ENCODE measurements at regions not wholly inside any gene's neighbourhood (a gene's known extent, or its start where the extent isn't known, plus 50 kb on each side); places are given as distances from the start of the nearest gene placed in this dataset.

DNA sequence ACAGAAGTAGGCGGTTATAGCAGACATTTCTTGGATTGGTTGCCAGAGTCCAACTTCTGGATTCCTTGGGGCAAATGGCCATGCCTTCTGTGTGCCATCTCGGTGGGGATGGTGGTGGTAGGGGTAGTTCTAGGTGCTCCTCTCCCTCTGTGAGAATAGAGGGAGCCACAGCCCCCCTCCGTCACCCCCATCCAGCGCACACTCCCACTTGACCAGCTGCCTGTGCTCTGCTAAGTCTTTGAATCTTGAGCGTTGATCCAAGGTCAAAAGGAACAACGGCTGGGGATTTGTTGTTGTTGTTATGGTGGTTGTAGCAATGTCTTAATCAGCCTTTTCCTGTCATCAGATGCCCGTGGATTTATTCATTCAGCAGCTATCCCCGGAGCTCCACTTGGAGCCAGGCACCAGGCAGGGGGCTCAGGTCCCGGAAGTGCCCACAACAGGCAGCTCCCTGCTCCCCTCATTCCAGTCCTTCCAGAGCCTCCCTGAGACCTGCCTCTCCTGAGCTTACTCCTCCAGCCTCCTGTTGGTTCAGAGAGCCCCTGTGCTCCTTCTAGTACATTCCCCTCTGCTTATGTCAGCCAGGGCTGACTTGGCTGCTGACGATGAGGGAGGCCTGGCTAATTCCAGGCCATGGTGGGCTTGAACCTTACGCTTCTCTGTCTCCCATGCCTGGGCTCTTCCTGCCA lies 146.6 kb upstream of the WNT4 start:
- intact Hi-C loops (cut with DNase I): no loop called here
- H3K36me3 ChIP-seq: no peaks in the 10 kb centered on the region
- ATAC-seq: no peak

DNA sequence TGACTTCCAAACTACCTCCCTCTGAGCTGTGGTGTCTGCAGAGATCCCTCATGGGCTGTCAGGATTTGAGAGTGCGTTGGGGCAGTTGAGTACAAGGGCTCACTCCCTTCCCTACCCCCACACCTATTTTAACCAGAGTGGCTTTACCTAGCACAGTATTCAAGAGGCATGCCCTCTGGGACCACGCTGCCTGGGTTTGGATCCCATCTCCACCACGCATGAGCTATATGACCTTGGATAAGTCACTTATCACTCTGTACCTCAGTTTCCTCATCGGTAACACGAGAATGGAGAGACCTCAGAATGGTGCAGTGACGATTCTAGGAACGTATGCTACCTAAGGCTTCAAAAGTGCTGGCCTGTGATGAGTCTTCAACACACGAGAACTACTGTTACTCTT lies 147.3 kb upstream of the WNT4 start:
- Histone ChIP-seq H3K4me1 (no peaks in the 10 kb centered on the region), H3K36me3 (no peaks in the 10 kb centered on the region), H3K27ac (no peak overlapping the region), H3K9me3 (no peaks in the 10 kb centered on the region), H3K27me3 (ENCODE audit: low read depth) (no peaks in the 10 kb centered on the region), H3K4me3 (no peak overlapping the region)
- TF ChIP-seq, protein P1, sequence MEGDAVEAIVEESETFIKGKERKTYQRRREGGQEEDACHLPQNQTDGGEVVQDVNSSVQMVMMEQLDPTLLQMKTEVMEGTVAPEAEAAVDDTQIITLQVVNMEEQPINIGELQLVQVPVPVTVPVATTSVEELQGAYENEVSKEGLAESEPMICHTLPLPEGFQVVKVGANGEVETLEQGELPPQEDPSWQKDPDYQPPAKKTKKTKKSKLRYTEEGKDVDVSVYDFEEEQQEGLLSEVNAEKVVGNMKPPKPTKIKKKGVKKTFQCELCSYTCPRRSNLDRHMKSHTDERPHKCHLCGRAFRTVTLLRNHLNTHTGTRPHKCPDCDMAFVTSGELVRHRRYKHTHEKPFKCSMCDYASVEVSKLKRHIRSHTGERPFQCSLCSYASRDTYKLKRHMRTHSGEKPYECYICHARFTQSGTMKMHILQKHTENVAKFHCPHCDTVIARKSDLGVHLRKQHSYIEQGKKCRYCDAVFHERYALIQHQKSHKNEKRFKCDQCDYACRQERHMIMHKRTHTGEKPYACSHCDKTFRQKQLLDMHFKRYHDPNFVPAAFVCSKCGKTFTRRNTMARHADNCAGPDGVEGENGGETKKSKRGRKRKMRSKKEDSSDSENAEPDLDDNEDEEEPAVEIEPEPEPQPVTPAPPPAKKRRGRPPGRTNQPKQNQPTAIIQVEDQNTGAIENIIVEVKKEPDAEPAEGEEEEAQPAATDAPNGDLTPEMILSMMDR (IDR thresholded peaks at IDR 0.05): no peak
- DNase-seq (no peak), ATAC-seq (no peak)
- intact Hi-C loops (cut with DNase I): no loop called here

More for the DNA sequence above, 146.6 kb upstream of the WNT4 start:
- DNase-seq: no peak
- Histone ChIP-seq H3K4me1 (no peaks in the 10 kb centered on the region), H3K4me3 (no peak overlapping the region), H3K27ac (no peak overlapping the region), H3K9me3 (no peaks in the 10 kb centered on the region), H3K27me3 (ENCODE audit: low read depth) (no peaks in the 10 kb centered on the region)
- TF ChIP-seq, protein P1 (IDR thresholded peaks at IDR 0.05): no peak

DNA sequence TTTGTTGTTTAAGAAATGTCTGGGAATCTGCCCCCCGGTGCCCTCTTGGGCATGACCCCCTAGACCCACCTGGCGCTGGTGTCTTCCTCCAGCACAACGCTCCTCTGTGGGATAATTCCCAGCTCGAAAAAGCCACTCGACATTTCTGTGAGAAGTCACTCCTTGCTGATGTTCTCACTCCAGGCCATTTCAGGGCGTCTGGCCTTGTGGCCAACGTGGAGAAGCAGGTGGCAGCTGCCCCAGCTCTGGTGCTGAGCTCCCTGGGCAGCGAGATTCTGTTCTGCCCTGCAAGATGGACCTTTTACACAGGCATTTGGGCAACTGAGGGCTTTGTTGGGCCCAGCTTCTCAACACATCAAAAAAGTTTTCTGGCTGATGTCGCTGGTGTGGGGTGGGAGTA lies 147.7 kb upstream of the WNT4 start:
- ATAC-seq: no peak
- intact Hi-C loops (cut with DNase I): no loop called here
- H3K4me1 ChIP-seq: no peaks in the 10 kb centered on the region
- H3K9me3 ChIP-seq: no peaks in the 10 kb centered on the region
- TF ChIP-seq, protein P1 (IDR thresholded peaks at IDR 0.05): no peak
- no peaks in the 10 kb centered on the region for H3K27me3 ChIP-seq (ENCODE audit: low read depth)
- DNase-seq: no peak
- H3K4me3 ChIP-seq: no peak overlapping the region
- H3K36me3 ChIP-seq: no peaks in the 10 kb centered on the region
- H3K27ac ChIP-seq: no peak overlapping the region

- H3K27me3 ChIP-seq (ENCODE audit: low read depth): no peaks in the 10 kb centered on the region
- DNase-seq (no peak), ATAC-seq (no peak)
- H3K4me1 ChIP-seq: no peaks in the 10 kb centered on the region
- no peaks in the 10 kb centered on the region for H3K9me3 ChIP-seq
- intact Hi-C loops (cut with DNase I): no loop called here
- TF ChIP-seq, protein P1 (IDR thresholded peaks at IDR 0.05): no peak
- H3K27ac ChIP-seq: no peak overlapping the region
- no peaks in the 10 kb centered on the region for H3K36me3 ChIP-seq
- no peak overlapping the region for H3K4me3 ChIP-seq
These were observed 148.2 kb upstream of the WNT4 start for GRCh38 chr1:22291057-22291456.

DNA sequence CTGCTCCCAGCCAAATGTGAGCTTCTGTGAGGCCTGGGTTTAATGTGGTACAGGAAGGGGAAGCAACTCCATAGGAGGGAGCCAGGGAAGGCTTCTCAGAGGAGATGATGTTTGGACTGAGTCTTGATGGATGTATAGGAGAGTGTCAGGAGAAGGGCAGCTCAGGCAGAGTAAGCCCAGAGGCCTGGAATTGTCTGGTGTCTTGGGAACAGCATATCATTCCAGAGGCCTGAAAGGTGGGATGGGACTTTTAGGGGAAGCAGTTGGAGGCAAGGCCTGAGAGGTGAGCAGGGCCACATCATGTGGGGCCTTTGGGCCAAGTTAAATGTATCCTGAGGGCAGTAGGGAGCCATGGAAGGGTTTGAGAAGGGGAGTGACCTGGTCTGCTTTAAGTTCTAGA lies 148.6 kb upstream of the WNT4 start:
- Histone ChIP-seq H3K4me1 (no peaks in the 10 kb centered on the region), H3K36me3 (no peaks in the 10 kb centered on the region), H3K27ac (no peak overlapping the region), H3K4me3 (no peak overlapping the region), H3K9me3 (no peaks in the 10 kb centered on the region), H3K27me3 (ENCODE audit: low read depth) (no peaks in the 10 kb centered on the region)
- DNase-seq (no peak), ATAC-seq (no peak)
- TF ChIP-seq, protein P1 (IDR thresholded peaks at IDR 0.05): no peak
- intact Hi-C loops (cut with DNase I): no loop called here
